Panc1 (cell line): ENCODE measurements at regions not wholly inside any gene's neighbourhood (a gene's known extent, or its start where the extent isn't known, plus 50 kb on each side); places are given as distances from the start of the nearest gene placed in this dataset.

Experiments used
- ATAC-seq: fragments of 200-7000 bp; cut with Tn5 transposase; 2 replicates; pipeline ENCODE4 v1.9.1; 2020; ENCODE audit warnings: mild to moderate bottlenecking, moderate library complexity
- BruUV-seq: library from RNA; stranded (reverse); fragments of 400-500 nt; replicated peaks from 2 replicates; lab custom pipeline; 2021; lab: Mats Ljungman, UMichigan
- CTCF ChIA-PET: fragments of 300-600 bp; sonication (Branson Sonifier 250); formaldehyde crosslinking; loops from one replicate; lab custom pipeline; 2022; ENCODE audit warnings: antibody characterized with exemption; lab: Charles Lee
- POLR2A ChIA-PET: fragments of 300-600 bp; sonication (Branson Sonifier 250); formaldehyde crosslinking; loops from one replicate; lab custom pipeline; 2022; ENCODE audit warnings: antibody characterized with exemption; lab: Charles Lee
- DNase-seq: peaks from one replicate; pipeline ENCODE4 v3.0.0-alpha.2; 2010; ENCODE audit warnings: low read depth, low spot score
- H3K27ac ChIP-seq: 2 replicates; pipeline ENCODE4 v1.5.1; 2011; ENCODE audit warnings: mild to moderate bottlenecking, low read length, inconsistent platforms
- H3K27me3 ChIP-seq: fragments of 200-500 bp; sonication (Bioruptor generic); 2 replicates; pipeline ENCODE4 v1.6.0; 2014; ENCODE audit warnings: low read length, inconsistent platforms; ENCODE audit not compliant: control insufficient read depth, insufficient read depth
- H3K36me3 ChIP-seq: fragments of 200-500 bp; sonication (Bioruptor generic); 2 replicates; pipeline ENCODE4 v1.5.1; 2014; ENCODE audit warnings: inconsistent platforms, mild to moderate bottlenecking, low read length, moderate library complexity; ENCODE audit not compliant: control insufficient read depth, insufficient read depth
- H3K4me1 ChIP-seq: 2 replicates; pipeline ENCODE4 v1.5.1; 2011; ENCODE audit warnings: inconsistent platforms, mild to moderate bottlenecking, low read length, moderate library complexity; ENCODE audit not compliant: control insufficient read depth, insufficient read depth
- H3K4me3 ChIP-seq, 2 experiments: 2 replicates each; pipeline ENCODE4 v1.5.1; 2011 to 2012; ENCODE audit warnings: low read depth in 2 of 2, low read length in 2 of 2, mild to moderate bottlenecking in 2 of 2, inconsistent platforms in 1 of 2, moderate library complexity in 1 of 2
- H3K9me3 ChIP-seq: fragments of 200-500 bp; sonication (Bioruptor generic); 2 replicates; pipeline ENCODE4 v1.5.1; 2014; ENCODE audit warnings: low read depth, mild to moderate bottlenecking, inconsistent platforms, low read length, moderate library complexity; ENCODE audit not compliant: control insufficient read depth, insufficient read depth
- POLR2AphosphoS5 ChIP-seq: IDR thresholded peaks from 2 replicates; pipeline ENCODE4 v1.6.1; 2012; ENCODE audit warnings: mild to moderate bottlenecking, low read depth, low read length, moderate library complexity
- SIN3A ChIP-seq: IDR thresholded peaks from 2 replicates; pipeline ENCODE4 v1.6.1; 2012; ENCODE audit warnings: low read depth, mild to moderate bottlenecking, low read length, moderate library complexity, borderline replicate concordance; ENCODE audit not compliant: insufficient read depth
- TCF7L2 ChIP-seq: IDR thresholded peaks from 2 replicates; pipeline ENCODE4 v1.6.1; 2011; ENCODE audit warnings: mild to moderate bottlenecking, low read depth, low read length, inconsistent platforms
- in situ Hi-C: cut with HindIII; loops from 2 replicates; pipeline ENCODE4 v1.10.0; 2016; ENCODE audit warnings: low sequenced_read_pairs, low pct_unique_long_range_greater_than_20kb
- intact Hi-C: fragments of 100-400 bp; cut with micrococcal nuclease; formaldehyde crosslinking; loops from one replicate; pipeline ENCODE4 v1.10.0; 2022; ENCODE audit not compliant: unreplicated experiment
- TF ChIP-seq, protein P1 (sequence below), 2 experiments: IDR thresholded peaks; 2 replicates each; pipeline ENCODE4 v1.6.1; 2011 to 2012; ENCODE audit warnings: low read depth in 2 of 2, control low read depth in 1 of 2, low read length in 1 of 2, mild to moderate bottlenecking in 1 of 2, moderate library complexity in 1 of 2; ENCODE audit not compliant: insufficient read depth in 1 of 2
- TF ChIP-seq, protein P2 (sequence below): fragments of 450-650 bp; IDR thresholded peaks from 2 replicates; pipeline ENCODE4 v1.5.1; 2017; ENCODE audit warnings: mild to moderate bottlenecking

DNA sequence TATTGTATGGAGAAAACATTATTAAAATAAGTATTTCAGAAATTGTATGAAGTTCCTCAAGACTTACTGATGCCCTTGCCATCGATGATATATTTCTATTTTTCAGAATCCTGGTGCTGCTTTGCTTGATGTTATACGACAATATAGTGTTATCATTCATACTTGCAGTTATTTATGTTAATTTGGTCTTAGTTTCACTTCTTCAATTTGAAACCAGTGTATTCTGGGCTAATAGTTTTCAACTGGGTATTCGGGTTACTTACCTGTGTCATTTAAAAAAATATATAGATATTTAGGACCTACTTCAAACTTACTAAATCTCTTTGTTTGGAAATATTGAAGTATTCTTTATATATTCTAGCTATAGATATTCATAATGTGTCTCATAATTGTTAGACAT, 1414.7 kb downstream of the C4orf33 start:
- Histone ChIP-seq H3K36me3 (no peaks in the 10 kb centered on the region), H3K4me1 (no peaks in the 10 kb centered on the region), H3K4me3 (no peak overlapping the region), H3K27me3 (no peaks in the 10 kb centered on the region), H3K27ac (no peak overlapping the region), H3K9me3 (no peaks in the 10 kb centered on the region)
- intact Hi-C loops (no loop called here), in situ Hi-C loops (no loop called here)
- TF ChIP-seq POLR2AphosphoS5 (no peak), SIN3A (no peak), TCF7L2 (no peak)
- TF ChIP-seq, protein P1, sequence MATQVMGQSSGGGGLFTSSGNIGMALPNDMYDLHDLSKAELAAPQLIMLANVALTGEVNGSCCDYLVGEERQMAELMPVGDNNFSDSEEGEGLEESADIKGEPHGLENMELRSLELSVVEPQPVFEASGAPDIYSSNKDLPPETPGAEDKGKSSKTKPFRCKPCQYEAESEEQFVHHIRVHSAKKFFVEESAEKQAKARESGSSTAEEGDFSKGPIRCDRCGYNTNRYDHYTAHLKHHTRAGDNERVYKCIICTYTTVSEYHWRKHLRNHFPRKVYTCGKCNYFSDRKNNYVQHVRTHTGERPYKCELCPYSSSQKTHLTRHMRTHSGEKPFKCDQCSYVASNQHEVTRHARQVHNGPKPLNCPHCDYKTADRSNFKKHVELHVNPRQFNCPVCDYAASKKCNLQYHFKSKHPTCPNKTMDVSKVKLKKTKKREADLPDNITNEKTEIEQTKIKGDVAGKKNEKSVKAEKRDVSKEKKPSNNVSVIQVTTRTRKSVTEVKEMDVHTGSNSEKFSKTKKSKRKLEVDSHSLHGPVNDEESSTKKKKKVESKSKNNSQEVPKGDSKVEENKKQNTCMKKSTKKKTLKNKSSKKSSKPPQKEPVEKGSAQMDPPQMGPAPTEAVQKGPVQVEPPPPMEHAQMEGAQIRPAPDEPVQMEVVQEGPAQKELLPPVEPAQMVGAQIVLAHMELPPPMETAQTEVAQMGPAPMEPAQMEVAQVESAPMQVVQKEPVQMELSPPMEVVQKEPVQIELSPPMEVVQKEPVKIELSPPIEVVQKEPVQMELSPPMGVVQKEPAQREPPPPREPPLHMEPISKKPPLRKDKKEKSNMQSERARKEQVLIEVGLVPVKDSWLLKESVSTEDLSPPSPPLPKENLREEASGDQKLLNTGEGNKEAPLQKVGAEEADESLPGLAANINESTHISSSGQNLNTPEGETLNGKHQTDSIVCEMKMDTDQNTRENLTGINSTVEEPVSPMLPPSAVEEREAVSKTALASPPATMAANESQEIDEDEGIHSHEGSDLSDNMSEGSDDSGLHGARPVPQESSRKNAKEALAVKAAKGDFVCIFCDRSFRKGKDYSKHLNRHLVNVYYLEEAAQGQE (IDR thresholded peaks at IDR 0.05; ENCODE audit: insufficient read depth in 1 of 2, low read depth in 2 of 2, low read length in 1 of 2) = no peak
- TF ChIP-seq, protein P2, sequence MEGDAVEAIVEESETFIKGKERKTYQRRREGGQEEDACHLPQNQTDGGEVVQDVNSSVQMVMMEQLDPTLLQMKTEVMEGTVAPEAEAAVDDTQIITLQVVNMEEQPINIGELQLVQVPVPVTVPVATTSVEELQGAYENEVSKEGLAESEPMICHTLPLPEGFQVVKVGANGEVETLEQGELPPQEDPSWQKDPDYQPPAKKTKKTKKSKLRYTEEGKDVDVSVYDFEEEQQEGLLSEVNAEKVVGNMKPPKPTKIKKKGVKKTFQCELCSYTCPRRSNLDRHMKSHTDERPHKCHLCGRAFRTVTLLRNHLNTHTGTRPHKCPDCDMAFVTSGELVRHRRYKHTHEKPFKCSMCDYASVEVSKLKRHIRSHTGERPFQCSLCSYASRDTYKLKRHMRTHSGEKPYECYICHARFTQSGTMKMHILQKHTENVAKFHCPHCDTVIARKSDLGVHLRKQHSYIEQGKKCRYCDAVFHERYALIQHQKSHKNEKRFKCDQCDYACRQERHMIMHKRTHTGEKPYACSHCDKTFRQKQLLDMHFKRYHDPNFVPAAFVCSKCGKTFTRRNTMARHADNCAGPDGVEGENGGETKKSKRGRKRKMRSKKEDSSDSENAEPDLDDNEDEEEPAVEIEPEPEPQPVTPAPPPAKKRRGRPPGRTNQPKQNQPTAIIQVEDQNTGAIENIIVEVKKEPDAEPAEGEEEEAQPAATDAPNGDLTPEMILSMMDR = no peak
- DNase-seq = no peak
- ChIA-PET CTCF (no interaction called here), POLR2A (no interaction called here)
- no peak for ATAC-seq
- BruUV-seq = no TSS peak

DNA sequence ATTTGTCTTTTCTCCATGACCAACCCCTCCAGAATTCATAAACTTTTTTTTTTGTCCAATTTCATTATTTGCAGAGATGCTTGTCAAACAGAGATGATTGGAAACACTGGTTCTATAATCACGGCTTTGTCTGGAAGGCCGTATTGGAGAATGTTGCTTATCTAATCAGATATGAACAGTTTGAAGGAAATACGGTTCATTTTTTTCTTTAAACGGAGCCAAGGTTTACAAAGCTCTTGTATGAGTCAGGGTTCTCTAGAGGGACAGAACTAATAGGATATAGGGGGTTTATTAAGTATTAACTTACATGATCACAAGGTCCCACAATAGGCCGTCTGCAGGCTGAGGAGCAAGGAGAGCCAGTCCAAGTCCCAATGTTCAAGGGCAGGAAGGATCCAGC, 1415.8 kb downstream of the C4orf33 start:
- Histone ChIP-seq H3K27me3 (no peaks in the 10 kb centered on the region), H3K4me1 (no peaks in the 10 kb centered on the region), H3K9me3 (no peaks in the 10 kb centered on the region), H3K36me3 (no peaks in the 10 kb centered on the region), H3K4me3 (no peak overlapping the region), H3K27ac (no peak overlapping the region)
- BruUV-seq = no TSS peak
- TF ChIP-seq POLR2AphosphoS5 (no peak), TCF7L2 (no peak), SIN3A (no peak)
- TF ChIP-seq, protein P1 (IDR thresholded peaks at IDR 0.05; ENCODE audit: insufficient read depth in 1 of 2, low read depth in 2 of 2, low read length in 1 of 2) = no peak
- TF ChIP-seq, protein P2 = no peak
- no peak for ATAC-seq
- no peak for DNase-seq
- POLR2A ChIA-PET = no interaction called here
- intact Hi-C loops = no loop called here
- in situ Hi-C loops = no loop called here
- CTCF ChIA-PET = no interaction called here
